Hematopoietic multipotent progenitor cell treated with erythropoietin and hydrocortisone succinate and interleukin-3 and kit ligand, for 4 days (in vitro differentiated cells): ENCODE measurements at regions not wholly inside any gene's neighbourhood (a gene's known extent, or its start where the extent isn't known, plus 50 kb on each side); places are given as distances from the start of the nearest gene placed in this dataset.
A peak's percentile ranks its signal among the peaks of the same experiment; 100 is the strongest.

ENCODE experiments used
- DNase-seq: peaks from one replicate; pipeline ENCODE4 v3.0.0-alpha.2; 2015

- no peak for DNase-seq
These were observed 53.8 kb upstream of the FBN2 start for GRCh38 chr5:128591598-128592455.

- DNase-seq: no peak
These were observed 58.0 kb upstream of the FBN2 start for GRCh38 chr5:128596071-128596470.

- DNase-seq: no peak
These were observed 59.1 kb upstream of the FBN2 start for GRCh38 chr5:128597156-128597555.

DNA sequence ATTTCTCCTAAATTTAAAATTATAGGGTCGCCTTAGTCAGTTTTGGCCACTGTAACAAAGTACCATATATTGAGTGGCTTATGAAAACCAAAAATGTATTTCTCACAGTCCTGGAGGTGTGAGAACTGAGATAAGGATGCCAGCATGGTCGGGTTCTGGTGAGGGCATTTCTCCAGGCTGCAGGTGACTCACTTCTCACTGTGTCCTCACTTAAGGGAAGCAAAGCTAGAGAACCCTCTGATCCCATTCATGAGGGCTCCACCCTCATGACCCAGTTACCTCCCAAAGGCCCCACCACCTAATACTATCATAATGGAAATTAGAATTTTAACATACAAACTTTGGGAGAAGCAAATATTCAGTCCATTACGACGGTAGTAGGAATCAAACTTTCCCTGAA is 75.1 kb upstream of the FBN2 start:
- no peak for DNase-seq

DNA sequence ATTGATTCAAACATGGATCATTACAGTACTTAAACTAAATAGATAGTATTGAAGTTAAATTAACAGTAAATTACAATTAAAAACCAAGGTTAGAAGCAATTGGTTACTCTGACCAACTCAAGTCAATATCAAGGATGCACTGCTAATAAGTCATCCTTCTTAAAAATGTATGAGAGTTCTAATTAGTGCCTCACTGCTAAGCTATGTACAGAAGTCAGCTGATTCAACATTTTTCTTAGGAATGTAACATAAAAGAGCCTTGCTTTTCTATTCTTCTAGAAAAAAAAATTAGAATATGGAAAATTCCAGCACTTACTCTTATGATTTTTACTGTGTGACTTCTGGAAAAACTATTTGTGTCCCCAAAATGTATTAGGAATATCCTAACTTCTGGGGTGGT is 75.7 kb upstream of the FBN2 start:
- no peak for DNase-seq

- DNase-seq: no peak
These were observed 77.5 kb upstream of the FBN2 start for GRCh38 chr5:128615578-128615977.

- DNase-seq: no peak
These were observed 88.6 kb upstream of the FBN2 start for GRCh38 chr5:128626536-128627090.

DNA sequence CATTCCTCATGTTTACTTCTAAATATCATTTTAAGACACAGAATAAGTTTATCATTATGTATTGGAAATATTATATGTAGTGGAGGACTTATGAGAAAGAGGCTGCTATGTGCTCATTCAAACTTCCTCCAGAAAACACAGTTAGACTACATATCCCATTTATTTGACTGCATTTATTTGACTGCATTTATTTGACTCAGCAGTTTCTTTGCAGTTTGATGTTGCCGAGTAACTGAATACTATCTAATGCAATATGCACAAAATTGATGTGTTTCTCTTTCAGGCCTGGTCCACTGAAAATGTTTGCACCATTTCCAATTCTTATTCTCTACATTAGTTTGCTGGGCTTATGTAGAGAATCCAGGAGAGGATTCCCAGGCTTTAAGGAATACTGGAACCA is 89.9 kb upstream of the FBN2 start:
- no peak for DNase-seq

DNA sequence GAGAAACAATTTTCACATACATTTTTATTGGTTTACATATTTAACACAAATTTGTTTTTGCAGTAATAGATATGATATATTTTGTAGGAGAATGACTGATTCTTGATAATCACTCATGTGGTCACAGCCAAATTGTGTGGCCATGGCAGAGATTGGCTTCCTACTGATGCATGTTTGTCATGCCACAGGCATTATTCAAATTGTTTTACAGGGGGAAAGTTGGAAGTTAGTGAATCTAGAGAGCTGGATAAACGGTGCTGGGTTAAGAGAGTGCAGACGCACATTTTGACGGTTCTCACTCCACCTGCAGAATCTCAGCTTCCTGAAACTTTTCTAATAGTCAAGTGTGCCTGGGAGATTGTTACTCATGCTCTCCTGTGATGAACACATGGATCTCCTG is 91.1 kb upstream of the FBN2 start:
- DNase-seq: no peak

DNA sequence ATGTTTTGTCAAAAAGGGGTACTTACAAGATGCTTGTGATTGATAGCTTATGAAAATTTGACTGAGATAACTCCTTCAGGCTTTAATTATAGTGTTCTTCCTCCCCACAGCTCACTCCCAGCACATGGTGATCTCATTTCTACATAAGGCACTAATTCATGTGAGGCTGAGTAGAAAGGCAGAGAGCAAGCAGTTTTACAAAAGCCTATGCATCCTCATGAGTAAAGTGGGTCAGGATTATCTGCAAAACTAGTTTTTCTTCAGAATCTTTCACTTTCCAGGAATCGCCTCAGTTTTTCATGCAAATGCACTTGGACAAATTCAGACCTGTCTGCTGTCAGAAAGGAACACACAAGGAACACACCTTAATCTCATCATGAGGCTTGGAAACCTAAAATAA is 92.1 kb upstream of the FBN2 start:
- DNase-seq: no peak

DNA sequence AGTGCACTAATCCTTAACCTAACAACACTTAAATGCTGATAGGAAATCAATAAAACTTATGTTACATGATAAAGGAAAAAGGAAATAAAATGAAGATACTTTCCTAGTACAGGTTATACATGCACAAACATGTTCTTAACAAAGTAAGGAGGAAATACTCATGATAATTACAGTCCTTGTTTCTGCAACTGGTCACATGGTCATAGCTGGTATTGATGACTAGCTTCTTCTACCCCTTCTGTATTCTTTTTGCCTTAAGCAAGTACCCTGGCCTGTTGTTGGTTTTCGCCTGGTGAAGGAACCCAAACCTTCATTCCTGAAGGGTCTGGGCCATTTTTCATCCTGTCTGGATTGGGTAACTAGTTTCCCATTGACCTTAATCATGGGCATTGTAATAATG is 93.7 kb upstream of the FBN2 start:
- DNase-seq: no peak

- DNase-seq: no peak
These were observed 94.2 kb upstream of the FBN2 start for GRCh38 chr5:128632264-128632663.

- no peak for DNase-seq
These were observed 95.9 kb upstream of the FBN2 start for GRCh38 chr5:128633901-128634300.

- DNase-seq: no peak
These were observed 97.3 kb upstream of the FBN2 start for GRCh38 chr5:128635379-128635778.

- DNase-seq: no peak
These were observed 98.3 kb upstream of the FBN2 start for GRCh38 chr5:128636361-128636760.

DNA sequence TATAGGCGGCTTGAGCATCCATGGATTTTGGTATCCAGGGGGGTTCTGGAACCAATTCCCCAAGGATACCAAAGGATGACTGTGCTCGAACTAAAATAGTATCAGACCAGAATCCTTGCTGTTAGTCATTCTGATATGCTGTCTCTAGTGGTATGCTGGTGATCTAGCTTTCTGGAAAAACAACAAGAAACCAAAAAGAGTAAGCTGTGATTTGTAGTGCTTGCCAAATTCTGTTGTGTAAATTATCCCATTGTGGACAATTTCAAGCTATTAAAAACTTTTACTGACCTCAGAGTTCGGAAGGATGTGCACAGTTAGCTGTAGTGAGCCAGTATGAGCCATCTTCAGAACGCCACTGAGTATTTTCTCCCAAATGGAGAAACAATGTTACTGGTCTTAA is 99.0 kb upstream of the FBN2 start:
- DNase-seq: no peak

DNA sequence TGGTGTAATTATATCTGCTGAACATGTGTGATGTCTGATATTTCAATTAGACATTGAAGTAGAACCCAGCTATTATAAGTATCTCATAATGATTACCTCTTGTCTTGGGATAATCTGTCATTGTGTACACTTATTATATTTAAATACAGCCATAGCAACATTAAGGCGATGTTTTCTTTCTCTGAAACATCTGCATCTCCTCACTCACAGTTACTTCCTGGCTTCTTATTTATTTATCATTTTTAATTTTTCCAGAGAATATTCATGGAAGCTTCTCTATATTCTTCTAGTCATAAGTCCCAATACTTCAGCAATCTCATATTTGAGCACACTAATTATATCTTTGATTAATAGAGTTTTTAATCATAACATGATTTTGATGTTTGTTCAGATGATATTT is 103.8 kb upstream of the FBN2 start:
- no peak for DNase-seq

DNA sequence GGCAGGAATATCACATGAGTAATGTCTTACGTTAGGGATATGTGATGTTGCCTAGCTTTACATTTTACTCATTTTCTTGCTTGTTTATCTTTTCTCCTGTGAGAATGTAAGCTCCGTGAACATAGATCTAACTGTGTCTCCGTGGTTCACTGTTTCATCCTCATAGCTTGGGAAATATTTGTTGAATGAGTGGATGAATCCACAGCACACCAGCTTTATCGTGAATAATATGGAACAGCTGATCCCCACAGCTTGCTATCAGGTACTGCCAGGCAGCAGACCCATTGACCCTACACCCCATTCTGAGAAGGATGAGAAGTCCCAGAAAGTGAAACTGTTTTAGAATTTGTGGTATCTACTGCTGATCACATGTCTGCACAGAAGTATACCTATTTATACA is 106.8 kb upstream of the FBN2 start:
- DNase-seq: no peak

DNA sequence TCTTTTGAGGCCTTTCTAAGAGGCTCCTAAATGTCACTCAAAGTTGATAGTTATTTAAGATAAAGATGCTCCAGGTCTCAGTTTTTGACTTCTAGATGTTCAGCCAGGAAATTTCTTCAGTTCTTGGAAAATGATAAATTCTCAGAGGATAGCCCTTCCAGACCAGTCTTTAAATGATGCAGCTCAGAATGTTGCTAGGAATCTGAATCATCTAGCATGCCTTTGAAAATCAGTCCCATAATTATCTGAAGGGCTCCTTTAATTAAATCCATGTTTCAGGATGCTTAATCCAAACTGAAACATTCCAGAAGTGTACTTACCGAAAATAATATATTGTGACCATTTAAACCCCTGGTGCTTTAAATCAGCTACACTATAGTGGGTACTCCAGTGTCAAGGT is 107.5 kb upstream of the FBN2 start:
- DNase-seq: no peak

DNA sequence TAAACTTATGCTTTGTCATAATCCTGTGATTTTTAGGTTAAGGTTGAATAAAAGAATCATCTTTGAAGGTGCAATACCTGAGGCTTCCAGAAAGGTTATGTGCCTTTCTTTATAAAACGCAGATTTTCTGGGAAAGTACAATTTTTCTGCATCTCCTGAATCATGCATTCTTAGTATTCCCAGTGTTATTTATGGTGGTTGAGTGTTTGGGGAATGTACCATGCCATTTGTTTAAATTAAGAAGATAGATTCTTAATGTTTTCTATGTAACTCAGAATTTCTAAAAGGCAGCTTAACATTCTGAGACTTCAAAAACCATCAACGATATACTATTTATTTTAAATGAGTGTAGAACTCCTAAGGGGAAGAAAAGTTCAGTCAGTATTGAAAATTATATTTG is 108.1 kb upstream of the FBN2 start:
- DNase-seq: no peak

DNA sequence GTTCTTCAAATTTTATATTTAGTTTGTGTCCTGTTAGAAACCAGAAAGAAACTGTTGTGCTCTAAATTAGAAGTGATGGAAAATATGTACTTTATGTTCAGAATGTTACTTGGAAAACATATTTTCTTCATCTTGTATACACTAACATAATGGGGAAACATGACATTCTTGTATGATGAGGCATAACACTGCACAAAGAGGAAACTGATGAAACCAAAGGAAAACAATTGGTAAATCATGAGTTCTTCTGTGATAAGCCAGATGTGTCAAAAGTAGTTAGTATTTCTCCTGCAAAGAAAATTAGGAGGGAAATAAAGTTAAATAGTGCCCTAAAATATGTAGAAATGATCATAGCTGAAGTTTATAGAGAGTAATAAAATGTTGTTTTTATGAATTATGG is 111.1 kb upstream of the FBN2 start:
- DNase-seq: no peak

GRCh38 chr5:128662997-128663396 is 125.0 kb upstream of the FBN2 start:
- DNase-seq: no peak

- no peak for DNase-seq
These were observed 127.8 kb upstream of the FBN2 start for GRCh38 chr5:128665747-128666355.

GRCh38 chr5:128667152-128667551 is 129.1 kb upstream of the FBN2 start:
- DNase-seq: peak; percentile 8

DNA sequence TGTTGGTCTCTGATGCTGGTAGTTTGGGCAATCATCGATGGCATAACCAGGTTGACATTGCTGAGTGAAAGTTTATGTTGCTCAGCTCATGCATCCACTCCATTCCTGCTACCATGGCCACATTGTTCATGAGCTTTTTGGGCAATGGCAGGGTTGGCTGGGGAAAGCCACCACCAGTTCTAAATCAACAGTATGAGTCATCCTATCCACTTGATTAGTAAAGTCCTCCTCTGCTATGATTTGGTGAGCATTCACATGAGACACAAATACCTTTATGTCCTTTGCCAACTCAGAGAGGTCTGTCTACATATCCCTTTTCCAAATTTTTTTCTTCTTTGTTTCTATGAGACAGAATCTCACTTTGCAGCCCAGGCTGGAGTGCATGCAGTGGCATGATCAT is 129.7 kb upstream of the FBN2 start:
- no peak for DNase-seq
